Activated CD4-positive, alpha-beta T cell treated with anti-CD3 and anti-CD28 coated beads, Interleukin-2, amount 10 ng/mL, durations not matched to agents 24 days and 14 days (primary cell): ENCODE measurements at regions not wholly inside any gene's neighbourhood (a gene's known extent, or its start where the extent isn't known, plus 50 kb on each side); places are given as distances from the start of the nearest gene placed in this dataset.
"Not testable (repeated sequence)": the region's sequence is repeated elsewhere in the genome, so short reads cannot be mapped to it uniquely, and the experiment has no call there.

Experiments used
- DNase-seq: peaks from one replicate; pipeline ENCODE4 v3.0.0; 2022
- H3K27ac Mint-ChIP-seq: one replicate; pipeline ENCODE4 v1.8.0; 2022; ENCODE audit warnings: mild to moderate bottlenecking, mixed read lengths
- H3K27me3 Mint-ChIP-seq: one replicate; pipeline ENCODE4 v1.8.0; 2022; ENCODE audit warnings: mixed read lengths
- H3K36me3 Mint-ChIP-seq: one replicate; pipeline ENCODE4 v1.8.0; 2022; ENCODE audit warnings: low read depth, mild to moderate bottlenecking, mixed read lengths
- H3K4me1 Mint-ChIP-seq: one replicate; pipeline ENCODE4 v1.8.0; 2021; ENCODE audit warnings: mixed read lengths
- H3K4me3 Mint-ChIP-seq: one replicate; pipeline ENCODE4 v1.8.0; 2022; ENCODE audit warnings: mild to moderate bottlenecking, moderate library complexity, mixed read lengths
- H3K9me3 Mint-ChIP-seq: one replicate; pipeline ENCODE4 v1.8.0; 2021; ENCODE audit warnings: mixed read lengths
- intact Hi-C: fragments of 100-400 bp; cut with micrococcal nuclease; formaldehyde crosslinking; loops from one replicate; pipeline ENCODE4 v1.15.1; 2023

DNA sequence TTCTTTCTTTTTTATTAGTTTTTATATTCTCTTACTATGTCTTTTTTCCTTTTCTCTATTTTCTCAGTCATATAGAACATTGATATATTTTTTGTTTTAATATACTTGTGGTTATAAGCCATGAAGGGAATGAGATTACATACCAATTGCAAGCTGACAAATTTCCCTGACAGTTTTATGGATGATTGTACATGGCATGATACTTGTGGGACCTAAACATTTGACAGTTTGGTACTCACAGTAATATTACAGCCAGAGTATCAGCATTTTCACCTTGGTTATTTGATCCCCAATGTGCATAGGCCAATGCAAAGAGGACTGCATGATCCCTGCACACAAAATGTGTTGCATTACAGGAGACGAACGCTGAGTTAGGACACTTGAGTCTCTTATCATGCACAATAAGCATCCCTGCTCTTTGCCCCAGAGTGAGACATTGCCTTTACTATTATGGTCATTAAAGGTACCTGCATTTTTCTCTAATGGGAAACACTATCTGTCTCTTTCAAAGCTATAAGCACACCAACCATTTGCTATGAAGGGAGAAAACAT lies 713.4 kb upstream of the PCDH20 start:
- Mint-ChIP-seq H3K4me3 (no peak overlapping the region), H3K36me3 (no peaks in the 10 kb centered on the region), H3K27ac (no peak overlapping the region), H3K9me3 (peaks cover 4% of the 10 kb centered on the region), H3K4me1 (no peaks in the 10 kb centered on the region), H3K27me3 (no peaks in the 10 kb centered on the region)
- intact Hi-C loops: no loop called here
- no peak for DNase-seq

DNA sequence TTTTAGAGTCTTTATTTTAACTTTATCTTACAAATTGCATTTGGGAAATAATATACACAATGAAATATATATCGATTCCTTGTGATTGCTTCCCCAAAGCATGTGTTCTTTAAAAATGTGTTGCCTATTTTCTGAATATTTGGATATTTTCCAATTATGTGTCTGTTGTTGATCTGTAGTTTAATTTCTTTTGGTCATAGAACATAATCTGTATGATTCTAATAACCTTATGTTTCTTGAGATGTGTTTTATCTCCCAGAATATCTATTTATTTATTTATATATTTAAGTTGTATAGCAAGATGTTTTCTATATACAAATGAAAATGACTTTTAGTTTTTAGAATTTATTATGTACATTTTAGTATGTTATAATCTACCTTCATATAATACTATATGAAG lies 710.8 kb upstream of the PCDH20 start:
- no peaks in the 10 kb centered on the region for H3K36me3 Mint-ChIP-seq
- no peak overlapping the region for H3K4me3 Mint-ChIP-seq
- no peaks in the 10 kb centered on the region for H3K9me3 Mint-ChIP-seq
- no peak for DNase-seq
- no peak overlapping the region for H3K27ac Mint-ChIP-seq
- intact Hi-C loops: no loop called here
- H3K4me1 Mint-ChIP-seq: no peaks in the 10 kb centered on the region
- H3K27me3 Mint-ChIP-seq: no peaks in the 10 kb centered on the region

DNA sequence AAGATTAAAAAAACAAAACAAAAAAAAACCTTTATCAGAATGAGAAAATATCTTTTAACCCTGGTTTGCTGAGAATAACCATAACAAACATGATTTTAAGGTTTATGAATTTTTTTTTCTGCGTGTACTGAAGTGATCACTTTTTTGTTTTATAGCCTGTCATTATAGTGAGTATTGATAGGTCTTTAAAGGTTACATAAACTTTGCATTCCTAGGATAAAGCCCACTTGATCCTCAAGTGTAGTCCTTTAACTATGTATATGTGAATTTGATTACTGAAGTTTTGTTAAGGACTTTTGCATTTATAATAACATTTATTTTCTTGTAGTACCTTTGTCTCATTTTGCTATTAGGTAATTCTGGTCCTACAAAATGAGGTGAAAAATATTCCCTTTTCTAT lies 709.8 kb upstream of the PCDH20 start:
- no peaks in the 10 kb centered on the region for H3K27me3 Mint-ChIP-seq
- H3K36me3 Mint-ChIP-seq: no peaks in the 10 kb centered on the region
- no peak for DNase-seq
- intact Hi-C loops: no loop called here
- H3K9me3 Mint-ChIP-seq: no peaks in the 10 kb centered on the region
- H3K27ac Mint-ChIP-seq: no peak overlapping the region
- H3K4me1 Mint-ChIP-seq: no peaks in the 10 kb centered on the region
- no peak overlapping the region for H3K4me3 Mint-ChIP-seq

DNA sequence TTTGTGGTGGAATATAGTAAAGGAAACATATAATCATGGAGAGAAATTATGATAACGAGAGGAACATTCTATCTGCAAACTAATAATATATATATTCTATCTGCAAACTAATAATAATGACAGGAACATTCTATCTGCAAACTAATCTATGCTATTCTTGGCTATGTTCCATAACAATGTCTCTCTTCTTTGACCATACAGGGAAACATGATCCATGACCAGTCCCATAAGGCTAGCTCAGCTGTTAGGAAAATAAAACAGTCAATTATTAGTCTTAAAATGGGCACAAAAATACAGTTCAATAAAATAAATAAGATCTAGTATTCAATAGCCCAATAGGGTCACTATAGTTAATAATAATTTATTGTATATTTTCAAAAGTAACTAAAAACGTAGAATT lies 707.8 kb upstream of the PCDH20 start:
- intact Hi-C loops: no loop called here
- H3K36me3 Mint-ChIP-seq: no peaks in the 10 kb centered on the region
- no peak overlapping the region for H3K27ac Mint-ChIP-seq
- no peak for DNase-seq
- H3K4me3 Mint-ChIP-seq: no peak overlapping the region
- H3K27me3 Mint-ChIP-seq: no peaks in the 10 kb centered on the region
- H3K9me3 Mint-ChIP-seq: no peaks in the 10 kb centered on the region
- no peaks in the 10 kb centered on the region for H3K4me1 Mint-ChIP-seq

DNA sequence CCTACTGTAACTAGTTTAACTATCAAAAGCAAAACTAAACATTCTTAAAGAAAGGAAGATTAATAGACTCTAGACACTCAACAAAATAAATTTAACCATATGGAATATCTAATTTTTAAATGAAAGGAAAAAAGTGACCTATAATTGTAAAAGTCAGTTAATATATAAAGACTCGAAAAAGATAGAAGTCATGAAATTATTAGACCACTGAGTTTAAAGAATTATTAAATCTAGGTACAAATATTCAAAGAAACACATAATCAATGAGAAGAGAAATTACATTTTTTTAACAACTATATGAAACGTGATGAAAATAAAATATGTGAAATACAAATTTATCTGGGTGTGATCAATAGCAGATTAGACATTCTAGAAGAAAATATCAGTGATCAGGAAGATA lies 706.8 kb upstream of the PCDH20 start:
- Mint-ChIP-seq H3K27me3 (no peaks in the 10 kb centered on the region), H3K4me3 (no peak overlapping the region), H3K27ac (no peak overlapping the region), H3K36me3 (no peaks in the 10 kb centered on the region), H3K4me1 (no peaks in the 10 kb centered on the region), H3K9me3 (no peaks in the 10 kb centered on the region)
- DNase-seq: no peak
- intact Hi-C loops: no loop called here

DNA sequence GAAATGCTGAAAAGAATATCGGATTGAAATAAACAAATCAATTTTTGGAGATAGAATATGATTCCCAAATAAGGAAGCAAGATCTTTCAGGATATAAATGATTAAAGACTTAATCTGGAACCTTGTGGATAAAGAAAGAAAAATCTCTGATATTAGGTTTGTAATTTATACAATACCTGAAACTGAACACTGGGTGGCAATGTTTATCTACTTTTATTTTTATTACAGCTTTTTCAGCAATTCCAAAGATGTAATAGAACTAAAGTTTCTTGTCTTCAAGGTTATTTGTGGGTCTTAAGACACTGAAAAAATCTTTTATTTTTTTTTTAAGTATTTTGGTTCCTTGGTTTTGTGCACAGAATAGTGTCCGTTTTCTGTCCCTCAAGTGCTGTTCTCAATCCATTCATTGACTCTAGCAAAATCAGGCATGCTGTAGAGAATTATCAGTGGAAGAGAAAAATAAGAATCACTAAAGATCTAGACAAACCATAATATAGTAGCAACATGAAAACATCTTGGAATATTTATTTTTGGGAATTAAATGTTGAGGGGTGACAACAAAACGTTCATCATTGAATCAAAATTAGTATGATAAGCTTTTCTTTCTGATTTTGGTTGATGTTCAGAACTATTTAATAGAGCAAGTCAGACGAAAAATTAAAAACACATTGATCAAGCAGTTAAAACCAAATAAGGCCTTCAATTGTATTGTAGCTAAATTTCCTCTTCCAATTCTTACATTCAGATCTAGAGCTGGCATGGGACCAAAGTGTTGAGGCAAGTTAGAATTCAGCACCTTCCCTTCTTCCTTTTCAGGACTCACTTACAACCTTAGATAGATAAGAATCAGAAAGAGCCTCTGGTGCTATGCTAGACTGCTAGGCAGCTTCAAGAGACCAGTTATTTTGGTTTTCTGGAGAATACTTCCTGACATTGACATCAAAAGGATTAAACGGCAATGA lies 704.4 kb upstream of the PCDH20 start:
- H3K4me1 Mint-ChIP-seq: no peaks in the 10 kb centered on the region
- intact Hi-C loops: no loop called here
- H3K9me3 Mint-ChIP-seq: no peaks in the 10 kb centered on the region
- no peaks in the 10 kb centered on the region for H3K36me3 Mint-ChIP-seq
- H3K27me3 Mint-ChIP-seq: no peaks in the 10 kb centered on the region
- H3K4me3 Mint-ChIP-seq: no peak overlapping the region
- no peak overlapping the region for H3K27ac Mint-ChIP-seq
- no peak for DNase-seq

DNA sequence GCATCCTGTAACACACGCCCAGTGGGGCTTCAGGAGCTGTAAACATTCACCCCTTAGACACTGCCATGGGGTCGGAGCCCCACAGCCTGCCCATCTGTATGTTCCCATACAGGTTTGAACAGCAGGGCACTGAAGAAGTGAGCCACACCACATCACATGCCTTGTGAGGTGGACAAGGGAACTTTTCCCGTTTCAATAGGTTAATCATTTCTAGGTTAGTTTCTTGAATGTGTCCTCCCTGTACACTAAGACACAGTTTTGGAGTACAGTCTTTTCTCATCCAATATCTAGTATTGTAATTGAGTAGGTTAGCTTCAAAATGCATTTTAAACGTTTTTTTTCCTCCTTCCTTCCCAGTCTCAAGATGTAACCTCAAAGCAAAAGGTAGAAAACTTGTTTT lies 700.2 kb upstream of the PCDH20 start:
- no peak overlapping the region for H3K27ac Mint-ChIP-seq
- H3K4me3 Mint-ChIP-seq: no peak overlapping the region
- H3K4me1 Mint-ChIP-seq: no peaks in the 10 kb centered on the region
- H3K36me3 Mint-ChIP-seq: no peaks in the 10 kb centered on the region
- H3K27me3 Mint-ChIP-seq: no peaks in the 10 kb centered on the region
- intact Hi-C loops: no loop called here
- DNase-seq: no peak
- H3K9me3 Mint-ChIP-seq: no peaks in the 10 kb centered on the region

DNA sequence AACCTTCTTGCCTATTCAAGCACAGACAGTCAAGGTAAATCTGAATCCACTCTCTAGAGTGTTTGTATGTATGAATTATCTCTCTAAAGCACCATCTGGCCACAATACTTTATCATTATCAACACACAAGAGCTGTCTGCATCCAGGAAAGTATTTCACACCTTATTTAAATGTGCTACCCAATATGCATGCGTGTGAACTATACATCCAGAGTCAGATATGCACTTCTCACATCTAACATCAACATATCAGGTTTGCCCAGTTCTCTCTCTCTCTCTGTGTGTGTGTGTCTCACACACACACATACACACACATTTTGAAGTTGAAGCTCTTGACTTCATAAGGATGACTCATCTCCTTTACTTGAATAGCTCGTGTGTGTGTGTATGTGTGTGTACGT lies 697.5 kb upstream of the PCDH20 start:
- no peaks in the 10 kb centered on the region for H3K4me1 Mint-ChIP-seq

DNA sequence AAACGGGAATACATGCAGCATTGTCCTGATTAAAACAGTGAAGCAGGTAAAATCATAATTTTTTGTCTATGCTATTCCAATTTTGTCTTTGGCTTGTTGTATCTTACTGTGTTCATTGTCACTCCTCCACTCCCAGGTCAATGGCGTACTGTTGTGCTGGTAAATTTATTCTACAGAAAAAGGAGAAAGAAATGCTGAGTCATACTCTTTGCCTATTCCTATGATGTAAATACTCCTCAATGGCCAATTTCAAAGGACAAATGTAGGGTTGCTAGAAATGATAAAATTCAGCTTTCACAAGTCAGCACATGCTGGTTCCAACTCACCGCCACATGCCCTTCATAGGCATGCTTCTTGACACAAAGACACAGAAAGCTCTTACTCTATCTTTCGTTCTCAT lies 694.4 kb upstream of the PCDH20 start:
- intact Hi-C loops: no loop called here
- H3K9me3 Mint-ChIP-seq: no peaks in the 10 kb centered on the region
- H3K27ac Mint-ChIP-seq: no peak overlapping the region
- DNase-seq: no peak
- H3K4me3 Mint-ChIP-seq: no peak overlapping the region
- H3K27me3 Mint-ChIP-seq: no peaks in the 10 kb centered on the region
- no peaks in the 10 kb centered on the region for H3K36me3 Mint-ChIP-seq
- no peaks in the 10 kb centered on the region for H3K4me1 Mint-ChIP-seq

More for the DNA sequence above, 697.5 kb upstream of the PCDH20 start:
- Mint-ChIP-seq H3K36me3 (no peaks in the 10 kb centered on the region), H3K4me3 (no peak overlapping the region), H3K9me3 (no peaks in the 10 kb centered on the region), H3K27ac (no peak overlapping the region), H3K27me3 (no peaks in the 10 kb centered on the region)
- intact Hi-C loops: no loop called here
- no peak for DNase-seq

DNA sequence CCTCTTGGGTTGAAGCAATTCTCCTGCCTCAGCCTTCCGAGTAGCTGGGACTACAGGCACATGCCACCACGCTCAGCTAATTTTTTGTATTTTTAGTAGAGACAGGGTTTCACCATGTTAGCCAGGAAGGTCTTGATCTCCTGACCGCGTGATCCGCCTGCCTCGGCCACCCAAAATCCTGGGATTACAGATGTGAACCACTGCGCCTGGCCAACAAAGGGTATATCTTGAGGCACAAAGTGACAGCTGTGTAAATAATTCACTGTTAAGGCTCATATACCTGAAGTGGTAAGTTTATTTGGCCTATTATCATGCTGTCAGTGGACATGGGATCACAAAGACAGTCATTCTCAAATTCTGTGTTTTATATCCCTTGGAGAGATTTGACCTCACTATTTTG lies 688.5 kb upstream of the PCDH20 start:
- intact Hi-C loops, DNase-seq, H3K36me3 Mint-ChIP-seq, H3K27ac Mint-ChIP-seq, H3K4me3 Mint-ChIP-seq, H3K9me3 Mint-ChIP-seq, H3K4me1 Mint-ChIP-seq, H3K27me3 Mint-ChIP-seq: not testable (repeated sequence)

DNA sequence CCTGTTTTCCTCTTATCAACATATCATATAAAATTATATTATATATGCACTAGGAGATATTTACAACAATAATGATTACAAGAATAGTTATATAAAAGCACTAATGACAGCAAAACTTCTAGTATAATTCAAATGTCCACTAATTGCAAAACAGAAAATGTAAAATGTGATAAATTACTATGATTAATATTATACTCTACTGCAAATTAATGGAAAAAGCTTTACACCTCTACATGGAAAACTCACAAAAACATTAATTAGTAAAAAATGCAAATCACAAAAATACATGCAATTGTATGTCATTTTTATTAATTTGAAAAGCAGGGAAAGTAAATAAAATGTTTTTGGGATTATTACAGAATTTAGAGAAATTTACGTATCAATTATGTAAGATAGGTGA lies 681.0 kb upstream of the PCDH20 start:
- Mint-ChIP-seq H3K4me1 (no peaks in the 10 kb centered on the region), H3K36me3 (no peaks in the 10 kb centered on the region), H3K27ac (no peak overlapping the region), H3K4me3 (no peak overlapping the region), H3K9me3 (peaks cover 3% of the 10 kb centered on the region), H3K27me3 (no peaks in the 10 kb centered on the region)
- intact Hi-C loops: no loop called here
- no peak for DNase-seq

DNA sequence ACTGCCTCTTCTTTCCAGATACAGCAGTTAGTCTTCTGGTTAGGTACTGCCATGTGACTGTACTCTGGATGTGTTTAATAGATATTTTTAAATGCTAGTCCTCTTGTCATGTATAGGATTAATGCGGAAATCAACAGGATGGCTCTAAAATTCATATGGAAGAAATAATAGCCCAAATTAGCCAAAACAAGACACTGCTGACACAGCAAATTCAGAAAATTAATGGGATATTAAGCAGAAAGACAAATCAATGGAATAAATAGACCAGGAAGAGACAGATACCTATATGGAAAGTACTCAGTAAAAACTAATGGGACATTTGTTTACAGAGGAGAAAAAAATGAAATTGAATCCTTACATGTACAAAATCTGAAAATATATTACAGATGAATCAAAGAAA lies 679.3 kb upstream of the PCDH20 start:
- intact Hi-C loops: no loop called here
- Mint-ChIP-seq H3K4me1 (no peaks in the 10 kb centered on the region), H3K27me3 (no peaks in the 10 kb centered on the region), H3K9me3 (peaks cover 3% of the 10 kb centered on the region), H3K36me3 (no peaks in the 10 kb centered on the region), H3K4me3 (no peak overlapping the region), H3K27ac (no peak overlapping the region)
- DNase-seq: no peak

DNA sequence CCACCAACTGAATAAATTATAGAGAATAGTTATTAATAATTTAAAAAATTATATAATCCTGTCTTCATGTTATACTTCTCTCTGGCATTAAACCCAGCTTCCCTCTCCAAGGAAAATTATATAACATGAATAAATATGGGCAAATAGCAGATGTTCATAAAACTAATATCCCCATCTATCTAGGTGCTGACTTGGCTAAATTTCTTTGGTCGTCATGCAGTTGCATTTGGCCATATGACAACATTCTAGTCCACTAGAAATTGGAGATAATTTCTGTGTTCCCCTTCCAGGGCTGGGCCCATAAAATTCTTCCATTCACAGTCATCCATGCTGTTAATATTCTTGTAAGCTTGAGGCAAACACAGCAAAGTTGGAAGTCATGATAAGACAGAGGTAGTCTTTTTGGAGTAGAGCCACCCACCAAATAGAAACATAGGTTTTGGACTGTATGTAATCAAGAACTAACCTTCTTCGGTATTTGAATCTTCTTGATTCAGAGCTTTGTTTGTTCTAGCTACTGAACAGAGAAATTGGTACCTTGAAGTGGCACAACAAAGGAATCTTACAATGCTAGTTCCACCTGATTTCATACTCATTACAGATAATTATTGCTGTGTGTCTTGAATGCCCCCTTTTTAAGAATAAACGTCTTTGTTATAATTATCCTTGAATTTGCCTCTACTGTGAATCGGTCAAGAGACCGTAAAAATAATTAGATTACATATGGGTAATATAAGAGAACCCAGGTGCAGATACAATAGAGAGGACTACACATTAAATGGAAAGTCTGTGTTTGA lies 678.5 kb upstream of the PCDH20 start:
- intact Hi-C loops: no loop called here
- H3K27me3 Mint-ChIP-seq: no peaks in the 10 kb centered on the region

DNA sequence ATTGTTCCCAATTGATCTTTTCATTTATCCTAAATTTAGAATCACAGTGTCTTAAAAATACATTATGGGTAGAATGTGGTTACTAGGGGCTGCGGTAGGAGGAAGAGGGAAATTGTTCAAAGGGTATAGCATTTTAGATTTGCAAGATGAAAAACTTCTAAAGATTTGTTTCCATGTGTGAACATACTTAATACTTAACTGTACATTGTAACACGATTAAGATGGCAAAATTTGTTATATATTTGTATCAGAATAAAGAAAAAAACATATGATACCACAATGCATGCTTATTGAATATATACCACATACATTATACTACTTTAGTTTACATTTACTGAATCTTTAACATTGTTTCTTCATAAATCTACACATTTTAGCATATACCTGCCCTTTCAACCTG lies 677.3 kb upstream of the PCDH20 start:
- H3K9me3 Mint-ChIP-seq: peaks cover 3% of the 10 kb centered on the region
- no peaks in the 10 kb centered on the region for H3K4me1 Mint-ChIP-seq
- intact Hi-C loops: no loop called here
- H3K27ac Mint-ChIP-seq: no peak overlapping the region
- H3K27me3 Mint-ChIP-seq: no peaks in the 10 kb centered on the region
- H3K36me3 Mint-ChIP-seq: no peaks in the 10 kb centered on the region
- no peak for DNase-seq
- H3K4me3 Mint-ChIP-seq: no peak overlapping the region

More for the DNA sequence above, 678.5 kb upstream of the PCDH20 start:
- Mint-ChIP-seq H3K27ac (no peak overlapping the region), H3K9me3 (peaks cover 3% of the 10 kb centered on the region), H3K4me3 (no peak overlapping the region), H3K36me3 (no peaks in the 10 kb centered on the region), H3K4me1 (no peaks in the 10 kb centered on the region)
- no peak for DNase-seq
